Cardiac muscle cell (in vitro differentiated cells and primary cell): ENCODE measurements at regions not wholly inside any gene's neighbourhood (a gene's known extent, or its start where the extent isn't known, plus 50 kb on each side); places are given as distances from the start of the nearest gene placed in this dataset.
"Not testable (repeated sequence)": the region's sequence is repeated elsewhere in the genome, so short reads cannot be mapped to it uniquely, and the experiment has no call there.

Source experiments
- DNase-seq, 2 donors: peaks; one replicate each; pipeline versions ENCODE4 v3.0.0 to v3.0.0-alpha.2; 2010 to 2017; ENCODE audit warnings: low read depth in 1 of 2, low spot score in 1 of 2
- H3K27ac ChIP-seq: fragments of 200-600 bp; sonication (generic); 2 replicates; pipeline ENCODE4 v1.5.1; 2016
- H3K27me3 ChIP-seq: fragments of 200-600 bp; sonication (generic); 2 replicates; pipeline ENCODE4 v1.6.0; 2016; ENCODE audit warnings: control low read depth
- H3K36me3 ChIP-seq: fragments of 200-600 bp; sonication (generic); 2 replicates; pipeline ENCODE4 v1.5.1; 2016; ENCODE audit warnings: control low read depth
- H3K4me1 ChIP-seq: fragments of 200-600 bp; sonication (generic); 2 replicates; pipeline ENCODE4 v1.8.1; 2017; ENCODE audit warnings: low read depth, mild to moderate bottlenecking, mixed run types
- H3K4me3 ChIP-seq: fragments of 200-600 bp; sonication (generic); 2 replicates; pipeline ENCODE4 v1.5.1; 2016; ENCODE audit warnings: mild to moderate bottlenecking
- H3K9me3 ChIP-seq: fragments of 200-600 bp; sonication (generic); 2 replicates; pipeline ENCODE4 v1.5.1; 2017; ENCODE audit warnings: low read depth, mild to moderate bottlenecking, control low read depth
- TF ChIP-seq, protein P1 (sequence below): IDR thresholded peaks from 2 replicates; pipeline ENCODE4 v1.5.1; 2012; ENCODE audit warnings: low read depth, mild to moderate bottlenecking, low read length

GRCh38 chr2:91742973-91743490, 3051.6 kb downstream of the RPIA start:
- not testable (repeated sequence) for H3K27me3 ChIP-seq, H3K4me3 ChIP-seq, H3K36me3 ChIP-seq, H3K4me1 ChIP-seq, H3K27ac ChIP-seq, H3K9me3 ChIP-seq
- DNase-seq: peak in 1 of 2 donors; percentile 23

DNA sequence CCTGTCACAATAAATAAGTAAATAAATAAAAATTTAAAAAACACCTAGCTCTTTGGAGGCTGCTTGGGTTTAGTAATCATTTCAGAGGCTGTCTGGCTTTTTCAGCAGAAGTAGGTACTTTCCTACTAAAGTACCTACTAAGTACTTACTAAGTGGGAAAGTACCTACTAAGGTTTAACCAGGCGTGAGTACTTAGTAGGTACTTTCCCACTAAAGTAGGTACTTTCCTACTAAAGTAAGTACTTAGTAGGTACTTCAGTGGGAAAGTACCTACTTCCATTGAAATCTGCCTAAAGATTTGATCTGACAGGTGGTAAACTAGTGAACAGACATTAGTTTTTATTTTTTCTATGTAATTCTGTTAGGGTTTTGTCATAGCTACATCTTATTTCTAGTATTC, 3052.4 kb downstream of the RPIA start:
- not testable (repeated sequence) for H3K4me1 ChIP-seq, H3K4me3 ChIP-seq, H3K36me3 ChIP-seq, H3K27ac ChIP-seq, H3K9me3 ChIP-seq, DNase-seq, H3K27me3 ChIP-seq

DNA sequence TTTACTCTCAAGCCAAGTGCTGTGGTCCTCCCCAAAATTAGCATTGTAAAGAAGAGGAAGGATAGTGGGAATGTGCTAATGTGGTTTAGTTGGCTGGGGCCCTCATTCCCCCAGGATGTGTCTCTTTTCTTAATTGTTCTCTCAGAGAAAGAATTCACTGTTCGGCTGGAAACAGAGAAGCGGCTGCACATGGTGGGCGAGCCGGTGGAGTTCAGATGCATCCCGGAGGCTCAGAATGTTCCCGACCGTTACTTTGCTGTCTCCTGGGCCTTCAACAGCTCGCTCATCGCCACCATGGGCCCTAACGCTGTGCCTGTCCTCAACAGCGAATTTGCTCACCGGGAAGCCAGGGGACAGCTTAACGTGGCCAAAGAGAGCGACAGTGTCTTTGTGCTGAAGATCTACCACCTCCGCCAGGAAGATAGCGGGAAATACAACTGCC, 3053.2 kb downstream of the RPIA start:
- H3K4me1 ChIP-seq, DNase-seq, H3K4me3 ChIP-seq, H3K36me3 ChIP-seq, H3K27me3 ChIP-seq, H3K9me3 ChIP-seq, H3K27ac ChIP-seq: not testable (repeated sequence)

GRCh38 chr2:91748902-91749301, 3057.4 kb downstream of the RPIA start:
- Histone ChIP-seq H3K27me3 (peaks cover 9% of the 10 kb centered on the region), H3K4me1 (no peaks in the 10 kb centered on the region), H3K36me3 (no peaks in the 10 kb centered on the region), H3K9me3 (no peaks in the 10 kb centered on the region), H3K27ac (no peak overlapping the region), H3K4me3 (no peak overlapping the region)
- peak in 1 of 2 donors; percentile 3 for DNase-seq
- TF ChIP-seq, protein P1, sequence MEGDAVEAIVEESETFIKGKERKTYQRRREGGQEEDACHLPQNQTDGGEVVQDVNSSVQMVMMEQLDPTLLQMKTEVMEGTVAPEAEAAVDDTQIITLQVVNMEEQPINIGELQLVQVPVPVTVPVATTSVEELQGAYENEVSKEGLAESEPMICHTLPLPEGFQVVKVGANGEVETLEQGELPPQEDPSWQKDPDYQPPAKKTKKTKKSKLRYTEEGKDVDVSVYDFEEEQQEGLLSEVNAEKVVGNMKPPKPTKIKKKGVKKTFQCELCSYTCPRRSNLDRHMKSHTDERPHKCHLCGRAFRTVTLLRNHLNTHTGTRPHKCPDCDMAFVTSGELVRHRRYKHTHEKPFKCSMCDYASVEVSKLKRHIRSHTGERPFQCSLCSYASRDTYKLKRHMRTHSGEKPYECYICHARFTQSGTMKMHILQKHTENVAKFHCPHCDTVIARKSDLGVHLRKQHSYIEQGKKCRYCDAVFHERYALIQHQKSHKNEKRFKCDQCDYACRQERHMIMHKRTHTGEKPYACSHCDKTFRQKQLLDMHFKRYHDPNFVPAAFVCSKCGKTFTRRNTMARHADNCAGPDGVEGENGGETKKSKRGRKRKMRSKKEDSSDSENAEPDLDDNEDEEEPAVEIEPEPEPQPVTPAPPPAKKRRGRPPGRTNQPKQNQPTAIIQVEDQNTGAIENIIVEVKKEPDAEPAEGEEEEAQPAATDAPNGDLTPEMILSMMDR: no peak

DNA sequence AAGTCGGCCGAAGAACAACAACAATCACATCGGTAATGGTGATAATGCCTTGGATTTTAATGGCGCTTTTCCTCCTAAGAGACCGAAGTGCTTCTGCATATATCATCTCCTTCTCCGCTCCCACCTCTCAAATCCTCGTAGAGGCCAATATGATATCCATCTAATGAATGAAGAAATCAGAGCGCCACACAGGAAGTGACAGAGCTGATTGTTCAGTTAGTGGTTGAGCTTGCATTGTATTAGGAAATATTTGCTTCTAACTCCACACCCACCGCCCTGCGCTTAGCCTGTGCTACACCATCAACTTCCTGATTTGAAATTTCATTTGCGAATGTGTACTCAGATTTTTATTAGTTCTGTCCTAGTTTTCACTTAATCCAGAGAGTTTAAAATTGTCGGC, 3058.2 kb downstream of the RPIA start:
- not testable (repeated sequence) for H3K4me3 ChIP-seq, H3K27me3 ChIP-seq, H3K4me1 ChIP-seq, H3K9me3 ChIP-seq, H3K36me3 ChIP-seq, H3K27ac ChIP-seq
- peak in 1 of 2 donors; percentile 30 for DNase-seq

DNA sequence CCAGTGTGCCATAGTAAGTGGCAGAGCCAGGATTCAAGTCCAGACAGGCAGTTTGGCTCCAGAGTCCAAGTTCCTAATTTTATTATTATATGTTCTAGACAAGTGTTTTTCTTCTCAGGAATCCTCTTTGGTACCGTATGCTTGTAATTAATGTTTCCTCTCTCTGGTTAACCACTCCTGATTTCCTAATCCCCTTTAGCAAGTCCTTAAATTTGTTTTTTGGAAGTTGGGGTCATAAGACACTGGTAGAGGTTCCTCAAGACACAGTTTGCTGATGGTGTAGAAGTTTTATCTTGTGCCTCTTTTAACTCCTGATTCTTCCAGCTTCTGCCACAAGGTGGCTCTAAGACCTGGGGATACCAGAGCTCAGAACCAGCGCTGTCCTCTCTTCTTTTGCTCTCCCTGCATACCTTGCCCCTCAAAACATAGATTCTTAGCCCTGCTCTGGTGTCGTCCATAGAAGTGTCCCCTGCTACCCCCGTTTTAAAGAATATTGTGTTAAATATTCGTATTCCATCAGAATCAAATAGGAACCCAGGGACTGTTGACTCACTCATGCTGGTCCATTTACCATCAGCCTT, 3068.0 kb downstream of the RPIA start:
- not testable (repeated sequence) for H3K4me1 ChIP-seq, DNase-seq, H3K4me3 ChIP-seq, H3K27ac ChIP-seq, H3K9me3 ChIP-seq, H3K27me3 ChIP-seq, H3K36me3 ChIP-seq
- TF ChIP-seq, protein P1: peak; percentile 19

GRCh38 chr2:91760672-91761071, 3069.2 kb downstream of the RPIA start:
- H3K4me1 ChIP-seq, H3K27me3 ChIP-seq, DNase-seq, H3K36me3 ChIP-seq, H3K9me3 ChIP-seq, H3K4me3 ChIP-seq, H3K27ac ChIP-seq: not testable (repeated sequence)

GRCh38 chr2:91762312-91762711, 3070.8 kb downstream of the RPIA start:
- H3K4me3 ChIP-seq, H3K9me3 ChIP-seq, H3K27ac ChIP-seq, H3K27me3 ChIP-seq, DNase-seq, H3K4me1 ChIP-seq, H3K36me3 ChIP-seq: not testable (repeated sequence)

GRCh38 chr2:91763710-91764109, 3072.2 kb downstream of the RPIA start:
- not testable (repeated sequence) for H3K36me3 ChIP-seq, H3K27me3 ChIP-seq, H3K9me3 ChIP-seq, H3K4me1 ChIP-seq, H3K27ac ChIP-seq, DNase-seq, H3K4me3 ChIP-seq

GRCh38 chr2:91764581-91765002, 3073.1 kb downstream of the RPIA start:
- H3K27ac ChIP-seq, H3K4me3 ChIP-seq, H3K36me3 ChIP-seq, H3K4me1 ChIP-seq, H3K27me3 ChIP-seq, H3K9me3 ChIP-seq: not testable (repeated sequence)
- peak in 1 of 2 donors; percentile 17 for DNase-seq

GRCh38 chr2:91765018-91765754, 3073.7 kb downstream of the RPIA start:
- H3K27ac ChIP-seq, H3K4me3 ChIP-seq, H3K4me1 ChIP-seq, DNase-seq, H3K36me3 ChIP-seq, H3K27me3 ChIP-seq, H3K9me3 ChIP-seq: not testable (repeated sequence)

- not testable (repeated sequence) for H3K4me1 ChIP-seq, H3K27me3 ChIP-seq, H3K9me3 ChIP-seq, H3K27ac ChIP-seq, H3K36me3 ChIP-seq, H3K4me3 ChIP-seq
- DNase-seq: peak in 1 of 2 donors; percentile 67
Measured at GRCh38 chr2:91766349-91767048, 3075.0 kb downstream of the RPIA start.
